ENCODE measurements at regions not wholly inside any gene's neighbourhood (a gene's known extent, or its start where the extent isn't known, plus 50 kb on each side); places are given as distances from the start of the nearest gene placed in this dataset.
"Not testable (repeated sequence)": the region's sequence is repeated elsewhere in the genome, so short reads cannot be mapped to it uniquely, and the experiment has no call there.

- Histone ChIP-seq H3K36me3 (no peaks in the 10 kb centered on the region), H3K4me3 (no peak overlapping the region), H3K27me3 (replicated peaks in 1 of 7) (no peaks in the 10 kb centered on the region), H3K9me3 (no peaks in the 10 kb centered on the region), H3K4me1 (no peaks in the 10 kb centered on the region), H3K27ac (no peak overlapping the region)
- no peak for DNase-seq
- 72 to 88% (median 74%) methylated on average over 5 of the region's 5 CpGs for WGBS, 5 donors
- intact Hi-C loops (cut with DNase I; ENCODE audit: low total_unique reads), result no loop called here
- TF ChIP-seq POLR2AphosphoS5 (IDR thresholded peaks at IDR 0.05) (no peak), POLR2A (IDR thresholded peaks at IDR 0.05) (no peak)
- TF ChIP-seq, protein P1, sequence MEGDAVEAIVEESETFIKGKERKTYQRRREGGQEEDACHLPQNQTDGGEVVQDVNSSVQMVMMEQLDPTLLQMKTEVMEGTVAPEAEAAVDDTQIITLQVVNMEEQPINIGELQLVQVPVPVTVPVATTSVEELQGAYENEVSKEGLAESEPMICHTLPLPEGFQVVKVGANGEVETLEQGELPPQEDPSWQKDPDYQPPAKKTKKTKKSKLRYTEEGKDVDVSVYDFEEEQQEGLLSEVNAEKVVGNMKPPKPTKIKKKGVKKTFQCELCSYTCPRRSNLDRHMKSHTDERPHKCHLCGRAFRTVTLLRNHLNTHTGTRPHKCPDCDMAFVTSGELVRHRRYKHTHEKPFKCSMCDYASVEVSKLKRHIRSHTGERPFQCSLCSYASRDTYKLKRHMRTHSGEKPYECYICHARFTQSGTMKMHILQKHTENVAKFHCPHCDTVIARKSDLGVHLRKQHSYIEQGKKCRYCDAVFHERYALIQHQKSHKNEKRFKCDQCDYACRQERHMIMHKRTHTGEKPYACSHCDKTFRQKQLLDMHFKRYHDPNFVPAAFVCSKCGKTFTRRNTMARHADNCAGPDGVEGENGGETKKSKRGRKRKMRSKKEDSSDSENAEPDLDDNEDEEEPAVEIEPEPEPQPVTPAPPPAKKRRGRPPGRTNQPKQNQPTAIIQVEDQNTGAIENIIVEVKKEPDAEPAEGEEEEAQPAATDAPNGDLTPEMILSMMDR (IDR thresholded peaks at IDR 0.05 in 8 of 11, conservative IDR thresholded peaks at IDR 0.05 in 3 of 11), result no peak
Observed at GRCh38 chr9:19903076-19903475, 114.2 kb upstream of the SLC24A2 start.

GRCh38 chr9:19901586-19901985 is 112.7 kb upstream of the SLC24A2 start:
- TF ChIP-seq, protein P1 (IDR thresholded peaks at IDR 0.05 in 8 of 11, conservative IDR thresholded peaks at IDR 0.05 in 3 of 11), result no peak
- no peak for TF ChIP-seq POLR2A (IDR thresholded peaks at IDR 0.05)
- no peak for TF ChIP-seq POLR2AphosphoS5 (IDR thresholded peaks at IDR 0.05)
- no peak overlapping the region for H3K4me3 ChIP-seq
- no peaks in the 10 kb centered on the region for H3K27me3 ChIP-seq (replicated peaks in 1 of 7)
- WGBS, 5 donors, result 70 to 90% (median 81%) methylated on average over 3 of the region's 3 CpGs
- H3K27ac ChIP-seq, result no peak overlapping the region
- H3K36me3 ChIP-seq, result no peaks in the 10 kb centered on the region
- intact Hi-C loops (cut with DNase I; ENCODE audit: low total_unique reads), result no loop called here
- no peaks in the 10 kb centered on the region for H3K4me1 ChIP-seq
- H3K9me3 ChIP-seq, result no peaks in the 10 kb centered on the region
- no peak for DNase-seq

- H3K27ac ChIP-seq, result no peak overlapping the region
- H3K27me3 ChIP-seq (replicated peaks in 1 of 7), result no peaks in the 10 kb centered on the region
- intact Hi-C loops (cut with DNase I; ENCODE audit: low total_unique reads), result no loop called here
- no peak overlapping the region for H3K4me3 ChIP-seq
- H3K4me1 ChIP-seq, result no peaks in the 10 kb centered on the region
- DNase-seq, result no peak
- H3K9me3 ChIP-seq, result no peaks in the 10 kb centered on the region
- WGBS, 5 donors, result 88 to 97% (median 89%) methylated on average over 1 of the region's 1 CpG
- no peak for TF ChIP-seq POLR2A (IDR thresholded peaks at IDR 0.05)
- TF ChIP-seq, protein P1 (IDR thresholded peaks at IDR 0.05 in 8 of 11, conservative IDR thresholded peaks at IDR 0.05 in 3 of 11), result no peak
- TF ChIP-seq POLR2AphosphoS5 (IDR thresholded peaks at IDR 0.05), result no peak
- no peaks in the 10 kb centered on the region for H3K36me3 ChIP-seq
Observed at GRCh38 chr9:19896161-19896560, 107.3 kb upstream of the SLC24A2 start.

GRCh38 chr9:19895578-19895977 is 106.7 kb upstream of the SLC24A2 start:
- WGBS, 5 donors, result 73 to 95% (median 93%) methylated on average over 5 to 9 of the region's 9 CpGs
- H3K36me3 ChIP-seq; H3K27me3 ChIP-seq (replicated peaks in 1 of 7); H3K9me3 ChIP-seq; H3K4me1 ChIP-seq; DNase-seq; intact Hi-C loops (cut with DNase I; ENCODE audit: low total_unique reads); H3K27ac ChIP-seq; H3K4me3 ChIP-seq: not testable (repeated sequence)

DNA sequence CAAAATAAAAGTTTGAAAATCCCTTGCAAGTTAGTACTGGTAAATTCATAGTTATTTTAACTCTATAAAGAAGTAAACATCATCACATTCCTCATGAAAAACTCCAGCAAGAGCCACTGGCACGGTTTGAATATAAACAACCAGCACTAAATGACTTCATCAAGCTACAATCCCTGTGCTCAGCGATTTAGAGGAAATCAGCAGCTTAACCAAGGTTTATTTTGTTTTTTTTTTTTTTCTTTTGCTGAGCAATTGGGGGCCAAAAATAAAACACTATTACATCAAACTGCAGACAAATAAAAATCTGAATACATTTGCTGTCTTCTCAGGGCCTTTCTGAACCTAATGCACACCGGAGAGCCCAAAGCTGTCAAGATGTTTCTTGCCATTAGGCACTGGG is 106.2 kb upstream of the SLC24A2 start:
- no peak overlapping the region for H3K27ac ChIP-seq
- 43 to 70% (median 60%) methylated on average over 3 of the region's 3 CpGs for WGBS, 5 donors
- H3K27me3 ChIP-seq (replicated peaks in 1 of 7), result no peaks in the 10 kb centered on the region
- no peaks in the 10 kb centered on the region for H3K9me3 ChIP-seq
- no peak for DNase-seq
- TF ChIP-seq POLR2A (IDR thresholded peaks at IDR 0.05), result no peak
- TF ChIP-seq, protein P1 (IDR thresholded peaks at IDR 0.05 in 8 of 11, conservative IDR thresholded peaks at IDR 0.05 in 3 of 11), result no peak
- TF ChIP-seq POLR2AphosphoS5 (IDR thresholded peaks at IDR 0.05), result no peak
- intact Hi-C loops (cut with DNase I; ENCODE audit: low total_unique reads), result no loop called here
- no peaks in the 10 kb centered on the region for H3K4me1 ChIP-seq
- H3K4me3 ChIP-seq, result no peak overlapping the region
- no peaks in the 10 kb centered on the region for H3K36me3 ChIP-seq

All from spleen (tissue), 11 donors.